HG03439 (cell line): ENCODE measurements at regions not wholly inside any gene's neighbourhood (a gene's known extent, or its start where the extent isn't known, plus 50 kb on each side); places are given as distances from the start of the nearest gene placed in this dataset.

Source experiments
- ATAC-seq: cut with Tn5 transposase; IDR thresholded peaks from one replicate; pipeline ENCODE4 v1.9.1; 2021; ENCODE audit warnings: mild to moderate bottlenecking, moderate library complexity; ENCODE audit not compliant: unreplicated experiment

DNA sequence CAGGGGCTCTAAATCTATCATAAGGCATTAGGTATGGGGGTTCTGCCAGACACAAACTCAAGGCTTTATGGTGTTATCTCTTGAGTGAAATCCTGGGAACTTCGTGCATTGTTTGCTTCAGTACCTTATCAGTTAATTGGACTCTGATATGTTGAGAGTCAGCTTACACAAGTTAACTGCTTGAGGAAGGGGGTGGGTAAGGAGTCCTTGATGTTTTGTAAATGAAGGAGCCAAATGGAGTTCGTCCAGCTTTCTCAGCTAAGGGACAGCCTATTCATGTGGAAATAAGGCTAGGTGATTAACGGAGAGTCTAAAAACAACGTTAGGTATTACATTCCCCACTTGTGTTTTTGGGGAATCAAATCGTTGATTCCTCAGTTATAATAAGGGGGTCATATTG, 157.4 kb downstream of the TRIM27 start:
- ATAC-seq, result no peak

GRCh38 chr6:28767133-28767532, 156.7 kb downstream of the TRIM27 start:
- no peak for ATAC-seq

DNA sequence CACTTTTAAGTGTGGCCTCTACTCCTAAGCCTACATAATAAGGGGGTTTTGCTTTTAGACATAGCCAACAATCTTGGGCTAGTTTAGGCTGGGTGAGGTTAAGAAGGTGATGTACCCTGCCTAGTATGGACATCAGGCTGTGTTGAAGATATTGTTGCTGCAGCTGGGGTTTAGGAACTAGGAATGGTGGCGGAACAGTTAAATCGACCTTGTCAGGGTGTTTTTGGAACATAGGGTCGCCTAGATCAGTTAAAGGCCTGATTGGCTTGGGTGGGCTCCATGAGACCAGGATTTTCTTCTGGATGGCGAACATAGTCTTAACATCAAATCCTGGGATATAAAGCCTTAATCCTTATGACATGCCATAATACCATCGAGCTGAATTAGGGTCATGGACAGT, 156.1 kb downstream of the TRIM27 start:
- no peak for ATAC-seq

DNA sequence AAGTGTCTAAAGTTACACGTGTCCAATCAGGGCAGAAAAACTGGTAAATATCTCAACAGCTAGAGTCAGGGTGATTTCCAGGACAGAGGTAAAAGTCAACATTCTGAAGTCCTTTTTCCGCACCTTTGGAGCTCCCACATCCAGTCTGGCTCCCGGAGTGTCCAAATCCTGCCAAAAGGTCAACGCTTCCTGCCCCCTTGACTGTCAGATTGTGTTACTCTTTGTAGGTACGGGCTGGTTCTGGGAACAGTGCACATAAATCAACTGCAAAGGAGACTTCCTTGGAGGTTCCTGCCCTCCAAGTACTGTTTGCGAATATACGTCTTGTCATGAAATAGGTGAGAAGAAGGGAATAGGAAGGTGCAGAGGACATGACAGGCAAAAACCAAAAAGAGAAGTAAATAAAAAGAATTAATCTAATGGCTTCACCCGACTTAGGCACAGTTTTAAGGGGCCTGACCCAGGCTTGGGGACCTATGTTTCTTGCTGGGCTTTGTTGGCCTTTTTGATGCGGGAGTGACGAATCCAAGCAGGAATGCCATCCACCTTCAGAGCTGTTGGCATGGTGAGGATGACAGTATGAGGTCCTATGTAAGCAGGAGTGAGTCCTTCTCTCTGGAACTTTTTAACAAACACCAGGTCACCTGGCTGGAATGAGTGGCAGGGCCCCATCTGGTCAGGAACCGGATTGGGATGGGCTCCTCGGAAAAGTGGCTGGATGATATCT, 155.4 kb downstream of the TRIM27 start:
- no peak for ATAC-seq

- ATAC-seq, result no peak
These were observed 154.0 kb downstream of the TRIM27 start for GRCh38 chr6:28769626-28770402.

- ATAC-seq, result no peak
These were observed 153.1 kb downstream of the TRIM27 start for GRCh38 chr6:28770732-28771131.

DNA sequence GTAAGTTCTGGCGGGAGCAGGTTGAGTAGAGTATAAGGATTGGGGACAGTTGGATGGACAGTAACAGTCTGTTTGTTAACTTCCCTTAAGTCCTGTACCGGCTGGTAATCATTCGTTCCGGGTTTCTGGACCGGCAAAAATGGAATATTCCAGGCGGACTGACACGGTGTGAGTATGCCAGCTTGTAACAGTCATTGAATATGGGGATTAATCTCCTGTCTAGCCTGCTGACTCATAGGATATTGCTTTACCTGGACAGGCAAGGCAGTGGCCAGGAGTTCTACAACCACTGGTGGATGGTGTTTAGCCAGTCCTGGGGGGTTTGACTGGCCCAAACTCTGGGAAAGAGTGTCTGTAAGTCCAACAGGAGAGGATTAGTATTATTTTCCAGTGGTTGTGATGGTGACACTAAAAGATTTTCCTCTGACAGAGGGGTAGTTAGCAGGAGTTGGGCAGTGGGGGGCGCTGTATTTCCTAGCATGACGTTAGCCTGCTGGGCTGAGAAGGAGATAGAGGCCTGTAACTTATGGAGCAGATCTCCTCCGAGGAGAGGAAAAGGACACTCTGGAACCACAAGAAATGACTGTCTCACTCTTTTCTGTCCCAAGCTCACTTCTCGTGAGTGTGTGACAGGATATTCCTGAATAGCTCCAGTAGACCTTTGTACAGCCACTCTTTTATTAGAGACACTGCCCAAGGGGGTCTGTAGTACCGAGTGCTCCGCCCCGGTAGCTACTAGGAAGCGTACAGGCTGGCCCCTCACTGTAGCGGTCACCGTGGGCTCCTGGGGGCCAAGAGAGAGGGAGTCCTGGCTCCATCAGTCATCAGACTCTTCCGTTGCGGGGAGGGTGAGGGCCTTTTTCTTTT, 152.2 kb downstream of the TRIM27 start:
- no peak for ATAC-seq

DNA sequence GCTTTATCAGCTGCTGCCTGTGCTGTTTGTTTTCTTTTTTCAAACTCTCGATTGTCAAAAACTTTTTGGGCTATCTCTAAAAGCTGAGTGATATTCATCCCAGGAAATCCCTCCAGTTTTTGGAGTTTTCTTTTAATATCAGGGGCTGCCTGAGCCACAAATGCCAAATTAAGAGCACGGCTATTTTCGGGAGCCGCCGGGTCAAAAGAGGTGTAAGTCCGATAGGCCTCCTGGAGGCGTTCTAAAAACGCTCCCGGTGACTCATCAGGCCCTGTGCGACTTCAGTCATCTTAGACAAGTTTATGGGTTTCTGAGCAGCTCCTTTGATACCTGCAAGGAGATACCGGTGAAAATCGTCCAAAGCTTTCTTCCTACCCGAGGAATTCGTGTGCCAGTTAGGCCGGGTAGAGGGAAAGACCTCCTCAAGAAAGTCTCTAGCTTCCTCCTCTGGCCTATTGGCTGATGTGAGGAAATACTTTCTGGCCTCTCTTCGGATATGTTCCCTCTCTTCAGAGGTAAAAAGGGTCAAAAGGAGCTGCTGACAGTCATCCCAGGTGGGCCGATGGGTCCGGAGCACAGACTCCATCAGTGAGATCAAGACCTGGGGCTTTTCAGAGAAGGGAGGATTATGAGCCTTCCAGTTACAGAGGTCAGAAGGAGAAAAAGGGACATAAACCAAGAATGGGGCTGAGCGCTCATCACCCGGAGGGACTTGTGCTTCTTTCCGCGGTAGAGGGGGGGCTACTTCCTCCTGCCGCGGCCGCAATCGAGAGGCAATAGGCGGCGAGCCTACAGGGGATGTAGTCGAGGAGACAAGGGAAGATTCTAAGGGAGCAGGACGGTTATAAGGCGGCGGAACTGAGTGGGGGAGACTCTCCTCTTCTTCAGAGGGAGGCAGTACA, 151.1 kb downstream of the TRIM27 start:
- no peak for ATAC-seq

GRCh38 chr6:28774292-28775051, 149.3 kb downstream of the TRIM27 start:
- no peak for ATAC-seq

DNA sequence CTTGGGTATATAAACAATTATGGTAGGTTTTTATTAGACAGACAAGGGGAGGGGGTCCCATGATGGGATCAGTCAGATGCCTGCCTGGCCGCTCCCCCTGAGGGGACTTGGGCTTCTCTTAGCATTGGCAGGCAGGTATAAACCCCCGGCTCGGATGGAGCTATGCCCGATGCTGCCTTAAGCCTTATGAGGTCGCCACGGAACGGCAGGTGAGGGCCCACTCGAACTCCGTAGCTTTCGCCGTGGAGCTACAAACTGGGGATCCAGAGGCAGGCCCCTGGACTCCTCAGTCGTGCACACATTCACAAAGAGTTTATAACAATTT, 148.8 kb downstream of the TRIM27 start:
- ATAC-seq, result no peak

DNA sequence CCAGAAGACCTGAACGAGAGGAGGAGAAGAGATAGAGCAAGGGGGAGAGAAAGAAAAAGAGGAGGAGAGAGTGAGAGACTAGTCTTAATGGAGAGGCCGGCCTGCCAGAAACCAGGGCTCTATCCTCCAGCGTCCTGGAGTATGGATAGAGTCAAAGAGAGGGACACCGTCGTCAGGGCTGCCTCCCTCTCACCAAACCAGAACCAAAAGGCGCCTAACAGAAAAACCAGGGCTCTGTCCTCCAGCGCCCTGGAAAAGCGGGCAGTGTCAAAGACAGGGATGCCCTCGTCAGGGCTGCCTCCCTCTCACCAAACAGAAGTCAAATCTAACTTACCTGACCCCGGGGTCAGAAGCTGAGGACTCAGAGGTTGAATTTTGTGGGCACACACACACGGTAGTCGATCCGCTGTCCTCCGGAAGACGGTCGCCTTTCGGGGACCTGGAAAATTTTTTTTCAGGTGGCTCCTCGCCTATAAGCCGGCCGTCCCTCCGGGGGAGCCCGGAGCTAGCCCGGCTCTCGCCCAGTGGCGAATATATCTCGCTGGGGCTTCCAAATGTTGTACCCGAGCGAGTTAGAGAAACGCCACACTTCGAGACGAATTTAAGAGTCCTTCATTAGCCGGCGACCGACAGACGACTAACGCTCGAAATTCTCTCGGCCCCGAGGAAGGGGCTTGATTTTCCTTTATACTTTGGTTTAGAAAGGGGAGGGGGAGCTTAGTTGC, 148.2 kb downstream of the TRIM27 start:
- ATAC-seq, result no peak

- no peak for ATAC-seq
These were observed 147.3 kb downstream of the TRIM27 start for GRCh38 chr6:28776269-28777146.

DNA sequence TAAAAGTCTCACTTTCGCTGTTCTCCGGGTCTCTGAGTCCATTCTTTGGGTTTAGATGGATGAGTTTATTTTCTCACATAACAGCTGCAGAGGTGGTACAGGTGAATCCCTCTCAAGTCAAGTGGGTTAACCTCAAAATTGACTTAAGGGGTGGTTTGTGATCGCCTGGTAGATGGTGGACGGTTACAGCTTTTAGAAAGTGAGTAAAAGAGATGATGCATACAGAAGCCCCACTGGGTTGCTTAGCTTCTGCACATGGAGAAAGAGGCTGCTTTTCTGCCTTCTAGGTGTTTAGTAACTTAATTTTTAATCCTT, 146.7 kb downstream of the TRIM27 start:
- no peak for ATAC-seq

- no peak for ATAC-seq
These were observed 141.6 kb downstream of the TRIM27 start for GRCh38 chr6:28782113-28782673.

DNA sequence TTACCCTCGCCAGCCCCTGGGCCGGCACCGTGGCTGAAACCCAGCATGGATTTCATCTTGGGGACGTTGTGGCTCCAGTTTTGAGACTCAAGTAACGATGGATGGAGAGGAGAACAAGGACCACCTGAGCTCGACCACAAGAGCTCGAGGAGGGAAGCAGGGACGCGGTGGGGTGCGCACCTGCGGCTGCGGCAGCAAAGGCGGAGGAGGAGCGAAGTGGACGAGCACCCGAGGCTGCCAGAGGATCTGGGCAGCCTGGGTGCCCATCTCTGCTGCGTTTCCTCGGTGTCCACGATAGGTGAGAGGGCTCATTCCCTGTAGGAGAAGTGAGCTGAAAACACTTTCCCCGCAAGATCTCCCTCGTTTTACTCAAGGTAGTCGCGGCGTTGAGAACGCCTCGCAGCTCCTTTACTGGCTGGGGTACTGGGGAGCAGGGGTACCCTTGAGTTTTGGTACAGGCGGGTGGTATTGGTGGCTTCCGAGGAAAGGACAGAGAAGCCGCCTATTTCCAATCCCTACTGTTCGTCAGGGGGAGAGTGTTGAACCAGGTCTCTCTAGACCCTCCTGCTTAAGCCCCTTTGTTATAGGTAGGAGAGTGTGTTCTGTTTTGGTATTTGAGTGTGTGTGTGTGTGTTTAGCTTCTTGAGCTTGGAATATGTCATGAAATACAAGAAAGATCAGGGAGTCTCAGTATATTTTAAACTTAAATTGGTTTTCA, 137.7 kb downstream of the TRIM27 start:
- no peak for ATAC-seq

GRCh38 chr6:28789553-28790083, 134.2 kb downstream of the TRIM27 start:
- ATAC-seq, result no peak

DNA sequence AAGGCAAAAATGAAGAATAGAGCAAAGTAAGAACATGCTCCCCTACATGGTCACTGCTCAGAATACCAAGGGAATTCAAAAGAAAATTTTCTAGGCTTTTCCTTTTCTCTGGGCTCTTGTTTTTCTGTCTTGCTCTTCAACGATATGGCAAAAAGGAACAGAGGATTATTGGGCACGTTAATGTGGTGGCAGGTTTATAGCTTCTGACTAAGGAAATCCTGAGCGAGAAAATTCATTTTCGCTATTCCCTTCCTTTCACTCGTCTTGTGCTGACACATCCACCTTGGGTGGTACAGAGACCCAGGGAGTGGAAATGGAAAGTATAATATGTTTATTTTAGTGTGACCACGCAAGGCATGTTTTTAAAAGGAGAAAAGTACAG, 132.8 kb downstream of the TRIM27 start:
- no peak for ATAC-seq
